ENCODE measurements at regions not wholly inside any gene's neighbourhood (a gene's known extent, or its start where the extent isn't known, plus 50 kb on each side); places are given as distances from the start of the nearest gene placed in this dataset.
"Not testable (repeated sequence)": the region's sequence is repeated elsewhere in the genome, so short reads cannot be mapped to it uniquely, and the experiment has no call there.

DNA sequence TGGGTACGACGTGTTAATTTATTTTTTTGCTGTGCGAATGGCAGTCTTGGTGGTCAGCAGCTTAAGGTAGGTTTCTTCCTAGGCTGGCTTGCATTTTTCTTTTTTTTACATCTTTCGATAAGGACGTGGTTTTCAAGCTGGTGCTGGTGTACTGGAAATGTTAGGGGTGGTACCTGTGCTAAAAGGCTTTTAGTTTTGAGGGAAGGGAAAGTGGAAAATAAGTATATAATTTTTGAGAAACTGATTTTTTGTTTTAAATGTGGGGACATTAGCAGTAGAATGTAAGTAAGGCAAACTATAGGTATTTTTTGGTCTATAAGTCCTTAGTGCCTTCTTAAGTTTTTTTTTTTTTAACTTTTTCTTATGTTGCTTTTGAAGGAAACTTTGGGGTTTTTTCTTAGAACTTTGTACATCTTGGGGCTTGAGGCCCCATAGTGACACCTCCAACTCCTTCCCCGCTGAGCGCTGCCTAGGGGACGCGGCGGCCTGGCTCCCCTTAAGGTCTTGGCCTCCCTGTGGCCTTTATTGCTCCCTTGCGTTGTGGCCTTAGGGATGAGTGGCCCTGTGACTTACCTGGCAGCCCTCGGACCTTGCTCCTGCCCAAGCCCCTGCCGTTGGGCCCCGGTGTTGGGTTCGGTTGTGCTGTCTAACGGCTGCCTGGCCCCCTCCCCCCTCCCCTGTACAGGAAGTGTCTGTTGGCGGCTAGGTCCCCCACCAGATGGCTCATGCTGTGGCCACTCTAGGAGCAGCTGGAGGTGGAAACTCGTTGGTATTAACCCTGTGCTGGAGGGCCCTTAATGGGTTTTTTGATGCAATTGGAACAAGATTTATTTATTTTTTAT, 88.0 kb upstream of the RPRML start:
- DNase-seq = peak; percentile 60

- no peak for DNase-seq
These were observed 87.0 kb upstream of the RPRML start for GRCh38 chr17:47066095-47066494.

- no peak for DNase-seq
These were observed 85.6 kb upstream of the RPRML start for GRCh38 chr17:47064684-47065083.

DNA sequence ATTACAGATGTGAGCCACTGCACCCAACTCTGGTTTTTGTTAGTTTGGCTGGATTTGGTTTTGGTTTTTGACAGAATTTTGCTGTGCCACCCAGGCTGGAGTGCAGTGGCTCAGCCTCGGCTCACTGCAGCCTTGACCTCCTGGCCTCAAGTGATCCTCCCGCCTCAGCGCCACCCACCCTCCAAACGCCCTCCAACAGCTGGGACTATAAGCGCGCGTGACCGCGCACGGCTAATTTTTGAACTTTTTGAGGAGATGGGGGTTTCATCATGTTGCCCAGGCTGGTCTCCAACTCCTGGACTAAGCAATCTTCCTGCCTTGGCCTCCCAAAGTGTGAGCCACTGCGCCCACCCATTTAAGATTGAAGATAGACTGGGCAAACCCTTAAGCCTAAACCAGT, 84.4 kb upstream of the RPRML start:
- no peak for DNase-seq

- DNase-seq = not testable (repeated sequence)
These were observed 83.8 kb upstream of the RPRML start for GRCh38 chr17:47062851-47063250.

DNA sequence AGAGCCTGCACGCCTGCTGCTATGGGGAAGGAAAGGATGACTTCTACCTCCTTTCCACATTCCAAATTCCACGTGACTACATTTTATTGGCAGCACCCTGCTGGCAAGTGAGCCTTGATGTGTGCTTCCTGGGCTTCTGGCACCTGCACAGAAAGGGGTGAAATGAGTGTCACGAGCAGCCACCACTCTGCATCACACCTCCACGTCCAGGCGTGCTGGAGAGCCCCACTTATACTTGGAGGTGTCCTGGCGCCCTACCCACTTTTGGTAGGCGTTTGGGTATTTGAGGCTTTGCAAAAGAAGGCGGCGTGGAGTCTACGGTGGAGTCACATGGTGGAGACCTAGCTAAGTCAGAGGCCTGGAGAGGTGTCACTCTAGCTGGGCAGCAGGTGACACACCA, 81.0 kb upstream of the RPRML start:
- DNase-seq = not testable (repeated sequence)

DNA sequence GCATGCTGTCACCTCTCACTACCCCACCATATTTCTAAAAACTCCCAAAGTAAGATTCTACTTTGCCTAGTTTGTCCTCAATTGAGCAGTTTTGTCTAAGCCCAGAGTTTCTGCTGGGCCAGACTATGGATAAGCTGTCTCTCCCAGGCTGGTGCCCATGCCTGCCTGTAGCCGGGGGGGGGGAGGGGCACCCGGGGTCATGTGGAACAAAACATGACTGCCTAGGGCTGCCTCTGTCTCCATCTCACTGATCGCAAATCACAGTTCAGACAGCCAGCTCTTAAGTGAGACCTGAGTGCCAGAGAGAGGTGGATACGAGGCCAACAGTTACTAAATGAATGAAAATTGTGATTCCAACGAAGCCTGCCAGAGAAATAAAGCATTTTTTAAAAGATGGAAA, 78.8 kb upstream of the RPRML start:
- DNase-seq = no peak

DNA sequence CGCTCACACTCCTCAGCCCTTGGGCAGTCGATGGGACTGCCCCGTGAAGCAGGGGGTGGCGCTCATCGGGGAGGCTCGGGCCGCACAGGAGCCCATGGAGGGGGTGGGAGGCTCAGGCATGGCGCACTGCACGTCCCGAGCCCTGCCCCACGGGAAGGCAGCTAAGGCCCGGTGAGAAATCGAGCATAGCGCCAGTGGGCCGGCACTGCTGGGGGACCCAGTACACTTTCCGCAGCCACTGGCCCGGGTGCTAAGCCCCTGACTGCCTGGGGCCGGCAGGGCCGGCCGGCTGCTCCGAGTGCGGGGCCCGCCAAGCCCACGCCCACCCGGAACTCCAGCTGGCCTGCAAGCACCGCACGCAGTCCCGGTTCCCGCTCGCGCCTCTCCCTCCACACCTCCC, 78.2 kb upstream of the RPRML start:
- not testable (repeated sequence) for DNase-seq

DNA sequence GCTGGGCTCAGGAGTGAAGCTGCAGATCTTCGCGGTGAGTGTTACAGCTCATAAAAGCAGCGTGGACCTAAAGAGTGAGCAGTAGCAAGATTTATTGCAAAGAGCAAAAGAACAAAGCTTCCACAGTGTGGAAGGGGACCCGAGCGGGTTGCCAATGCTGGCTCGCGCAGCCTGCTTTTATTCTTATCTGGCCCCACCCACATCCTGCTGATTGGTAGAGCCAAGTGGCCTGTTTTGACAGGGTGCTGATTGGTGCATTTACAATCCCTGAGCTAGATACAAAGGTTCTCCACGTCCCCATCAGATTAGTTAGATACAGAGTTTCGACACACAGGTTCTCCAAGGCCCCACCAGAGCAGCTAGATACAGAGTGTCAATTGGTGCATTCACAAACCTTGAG, 77.6 kb upstream of the RPRML start:
- DNase-seq = not testable (repeated sequence)
